K562 (cell line): ENCODE measurements at regions not wholly inside any gene's neighbourhood (a gene's known extent, or its start where the extent isn't known, plus 50 kb on each side); places are given as distances from the start of the nearest gene placed in this dataset.

Source experiments
- ATAC-seq: fragments of 200-7000 bp; cut with Tn5 transposase; 3 replicates; pipeline ENCODE4 v1.9.1; 2020; ENCODE audit warnings: moderate library complexity
- BruUV-seq: library from RNA; stranded (reverse); fragments of 400-500 nt; replicated peaks from 2 replicates; lab custom pipeline; 2021; lab: Mats Ljungman, UMichigan
- CTCF ChIA-PET: fragments of 300-600 bp; formaldehyde crosslinking; extraction: SDS; loops from one replicate; lab custom pipeline; 2021; ENCODE audit warnings: low intra/inter-chr PET ratio; lab: Yijun Ruan, JAX
- POLR2A ChIA-PET: fragments of 300-600, 350-650 bp; sonication (Branson Sonifier 250); formaldehyde crosslinking; extraction: SDS; loops from one replicate; lab custom pipeline; 2021; ENCODE audit warnings: antibody characterized with exemption, inconsistent platforms; lab: Yijun Ruan, JAX
- DNase-seq, 4 experiments: peaks; one replicate each; pipeline versions ENCODE4 v3.0.0 to v3.0.0-alpha.2; 2011 to 2018; ENCODE audit warnings: low spot score in 3 of 4, mixed read lengths in 3 of 4; ENCODE audit errors: extremely low read depth in 1 of 4
- FAIRE-seq: peaks from 2 replicates; lab custom pipeline; 2011; peaks lifted over from hg19 to GRCh38; lab: Jason Lieb, UNC
- H2AFZ ChIP-seq: 2 replicates; pipeline ENCODE4 v1.6.0; 2011; ENCODE audit warnings: low read depth, low read length, control low read depth, inconsistent platforms
- H3K27ac ChIP-seq: fragments of 200-600 bp; 3 replicates; pipeline ENCODE4 v1.8.0; 2011; ENCODE audit warnings: low read depth, mild to moderate bottlenecking, control low read depth, inconsistent platforms, low read length, moderate library complexity, mixed read lengths; ENCODE audit errors: extremely low read depth
- H3K27me3 ChIP-seq, 2 experiments: fragments of 300-600 bp in 1 of 2; 2 replicates in 1 of 2; 3 replicates in 1 of 2; pipeline versions ENCODE4 v1.6.0 to v1.8.0; 2011; ENCODE audit warnings: inconsistent platforms in 2 of 2, low read length in 2 of 2, mild to moderate bottlenecking in 1 of 2, mixed read lengths in 1 of 2, moderate library complexity in 1 of 2; ENCODE audit not compliant: control insufficient read depth in 2 of 2, insufficient read depth in 2 of 2
- H3K36me3 ChIP-seq: fragments of 300-600 bp; 3 replicates; pipeline ENCODE4 v1.8.0; 2011; ENCODE audit warnings: mild to moderate bottlenecking, low read length, inconsistent platforms; ENCODE audit not compliant: control insufficient read depth, insufficient read depth
- H3K4me1 ChIP-seq, 2 experiments: fragments of 200-600 bp in 1 of 2; replicated peaks in 1 of 2; 2 replicates in 1 of 2; 3 replicates in 1 of 2; pipeline versions ENCODE4 v1.5.1 to v1.8.0; 2011; ENCODE audit warnings: inconsistent platforms in 2 of 2, low read length in 2 of 2, mild to moderate bottlenecking in 1 of 2, mixed read lengths in 1 of 2, moderate library complexity in 1 of 2; ENCODE audit not compliant: control insufficient read depth in 2 of 2, insufficient read depth in 2 of 2
- H3K4me2 ChIP-seq: 2 replicates; pipeline ENCODE4 v1.6.1; 2011; ENCODE audit warnings: low read length, control low read depth, inconsistent platforms, mixed read lengths; ENCODE audit not compliant: insufficient read depth
- H3K4me3 ChIP-seq: fragments of 200-600 bp; sonication (generic), shearing (Covaris generic); 2 replicates; pipeline ENCODE4 v1.5.1; 2016; ENCODE audit warnings: control low read depth, inconsistent platforms
- H3K79me2 ChIP-seq: fragments of 200-600 bp; 3 replicates; pipeline ENCODE4 v1.8.0; 2011; ENCODE audit warnings: low read length, inconsistent platforms; ENCODE audit not compliant: control insufficient read depth, insufficient read depth
- H3K9ac ChIP-seq, 2 experiments: 2 replicates each; pipeline versions ENCODE4 v1.6.0 to v1.6.1; 2011; ENCODE audit warnings: low read depth in 2 of 2, low read length in 2 of 2, control low read depth in 1 of 2, inconsistent platforms in 1 of 2, mild to moderate bottlenecking in 1 of 2, mixed read lengths in 1 of 2; ENCODE audit not compliant: insufficient read depth in 1 of 2
- H3K9me1 ChIP-seq: one replicate; pipeline ENCODE4 v1.6.0; 2011; ENCODE audit warnings: inconsistent platforms, mild to moderate bottlenecking, low read length, moderate library complexity; ENCODE audit not compliant: control insufficient read depth, insufficient read depth
- H3K9me3 ChIP-seq: replicated peaks from 2 replicates; pipeline ENCODE4 v1.5.1; 2011; ENCODE audit warnings: low read depth, low read length, inconsistent platforms; ENCODE audit not compliant: control insufficient read depth, insufficient read depth
- H4K20me1 ChIP-seq: replicated peaks from 2 replicates; pipeline ENCODE4 v1.6.1; 2011; ENCODE audit warnings: low read length, inconsistent platforms, mixed read lengths; ENCODE audit not compliant: control insufficient read depth, insufficient read depth
- ARHGAP35 ChIP-seq: fragments of 450-650 bp; IDR thresholded peaks from 2 replicates; pipeline ENCODE4 v1.6.1; 2018; ENCODE audit not compliant: partially characterized antibody
- CBFB ChIP-seq: sonication (generic); formaldehyde crosslinking; IDR thresholded peaks from 2 replicates; pipeline ENCODE4 v1.4.0; 2020; ENCODE audit warnings: mild to moderate bottlenecking, missing genetic modification reagents
- GABPB1 ChIP-seq: sonication (generic); formaldehyde crosslinking; IDR thresholded peaks from 2 replicates; pipeline ENCODE4 v1.8.0; 2022; ENCODE audit warnings: mild to moderate bottlenecking, missing genetic modification reagents
- HNRNPLL ChIP-seq: fragments of 200-400 bp; formaldehyde crosslinking; IDR thresholded peaks from 2 replicates; pipeline ENCODE4 v1.6.1; 2017; ENCODE audit warnings: low read length, low read depth, mild to moderate bottlenecking; ENCODE audit not compliant: poor library complexity, severe bottlenecking
- HOXB6 ChIP-seq: fragments of 250-450 bp; sonication (Bioruptor Pico); IDR thresholded peaks from 2 replicates; pipeline ENCODE4 v1.5.1; 2022; ENCODE audit warnings: mild to moderate bottlenecking, borderline replicate concordance
- KDM5B ChIP-seq: fragments of 200-600 bp; sonication (generic); IDR thresholded peaks from 2 replicates; pipeline ENCODE4 v1.6.1; 2012; ENCODE audit warnings: low read depth, mild to moderate bottlenecking, moderate library complexity, low read length, control low read depth, inconsistent platforms; ENCODE audit not compliant: insufficient replicate concordance
- LEF1 ChIP-seq: fragments of 450-650 bp; IDR thresholded peaks from 2 replicates; pipeline ENCODE4 v1.6.1; 2016; ENCODE audit warnings: mild to moderate bottlenecking
- NCOA4 ChIP-seq: fragments of 450-650 bp; IDR thresholded peaks from 2 replicates; pipeline ENCODE4 v1.6.1; 2018; ENCODE audit warnings: mild to moderate bottlenecking; ENCODE audit not compliant: partially characterized antibody
- PHTF2 ChIP-seq: fragments of 250-450 bp; sonication (Bioruptor Pico); IDR thresholded peaks from 2 replicates; pipeline ENCODE4 v1.5.0; 2021; ENCODE audit warnings: mild to moderate bottlenecking
- TEAD4 ChIP-seq, 2 experiments: sonication (generic) in 1 of 2; formaldehyde crosslinking in 1 of 2; IDR thresholded peaks; 2 replicates each; pipeline versions ENCODE4 v1.6.1 to v1.8.0; 2012 to 2022; ENCODE audit warnings: borderline replicate concordance in 1 of 2, inconsistent platforms in 1 of 2, low read length in 1 of 2, mild to moderate bottlenecking in 1 of 2, missing genetic modification reagents in 1 of 2
- XRCC5 ChIP-seq: fragments of 200-400 bp; formaldehyde crosslinking; IDR thresholded peaks from 2 replicates; pipeline ENCODE4 v1.6.1; 2017; ENCODE audit warnings: low read depth, mild to moderate bottlenecking, low read length
- ZBTB7A ChIP-seq: IDR thresholded peaks from 2 replicates; pipeline ENCODE4 v1.6.1; 2011; ENCODE audit warnings: low read depth, mild to moderate bottlenecking, low read length, moderate library complexity, borderline replicate concordance; ENCODE audit not compliant: control insufficient read depth
- ZNF507 ChIP-seq: conservative IDR thresholded peaks from 2 replicates; pipeline ENCODE4 v1.6.1; 2017; ENCODE audit warnings: missing genetic modification characterization, missing compliant biosample characterization
- ZNF561 ChIP-seq: fragments of 450-650 bp; formaldehyde crosslinking; conservative IDR thresholded peaks from 2 replicates; pipeline ENCODE4 v1.4.0; 2020; ENCODE audit warnings: mild to moderate bottlenecking, moderate library complexity
- ZNF584 ChIP-seq: fragments of 200-800 bp; sonication (Bioruptor generic); IDR thresholded peaks from 2 replicates; pipeline ENCODE4 v1.6.1; 2016; ENCODE audit warnings: low read depth, mild to moderate bottlenecking, missing genetic modification characterization, missing compliant biosample characterization
- ZNF766 ChIP-seq: fragments of 200-800 bp; sonication (Bioruptor generic); conservative IDR thresholded peaks from 2 replicates; pipeline ENCODE4 v1.6.1; 2016; ENCODE audit warnings: missing genetic modification characterization, missing compliant biosample characterization
- WGBS: fragments of 100-300 bp; shearing (Covaris generic); methylation state at CpG from one replicate; pipeline ENCODE4 v1.1.6; 2016; ENCODE audit warnings: low coverage, mixed read lengths; ENCODE audit not compliant: insufficient coverage; ENCODE audit errors: missing lambda C conversion rate; 5-methylcytosine and 5-hydroxymethylcytosine counted together
- in situ Hi-C: fragments of 300-500 bp; cut with MboI; formaldehyde crosslinking; loops from 4 replicates; pipeline ENCODE4 v1.15.0; 2018; ENCODE audit warnings: inconsistent platforms, mixed read lengths
- intact Hi-C: fragments of 100-400 bp; cut with micrococcal nuclease; formaldehyde crosslinking; loops from 2 replicates; pipeline ENCODE4 v1.14.2; 2022
- TF ChIP-seq, protein P1 (sequence below): sonication (generic); formaldehyde crosslinking; IDR thresholded peaks from 2 replicates; pipeline ENCODE4 v1.8.0; 2022; ENCODE audit warnings: missing genetic modification reagents, mild to moderate bottlenecking, moderate library complexity, borderline replicate concordance
- TF ChIP-seq, protein P2 (sequence below): fragments of 250-450 bp; sonication (Bioruptor Pico); IDR thresholded peaks from 2 replicates; pipeline ENCODE4 v1.4.0; 2020
- TF ChIP-seq, protein P3 (sequence below): fragments of 450-650 bp; IDR thresholded peaks from 2 replicates; pipeline ENCODE4 v1.6.1; 2016

DNA sequence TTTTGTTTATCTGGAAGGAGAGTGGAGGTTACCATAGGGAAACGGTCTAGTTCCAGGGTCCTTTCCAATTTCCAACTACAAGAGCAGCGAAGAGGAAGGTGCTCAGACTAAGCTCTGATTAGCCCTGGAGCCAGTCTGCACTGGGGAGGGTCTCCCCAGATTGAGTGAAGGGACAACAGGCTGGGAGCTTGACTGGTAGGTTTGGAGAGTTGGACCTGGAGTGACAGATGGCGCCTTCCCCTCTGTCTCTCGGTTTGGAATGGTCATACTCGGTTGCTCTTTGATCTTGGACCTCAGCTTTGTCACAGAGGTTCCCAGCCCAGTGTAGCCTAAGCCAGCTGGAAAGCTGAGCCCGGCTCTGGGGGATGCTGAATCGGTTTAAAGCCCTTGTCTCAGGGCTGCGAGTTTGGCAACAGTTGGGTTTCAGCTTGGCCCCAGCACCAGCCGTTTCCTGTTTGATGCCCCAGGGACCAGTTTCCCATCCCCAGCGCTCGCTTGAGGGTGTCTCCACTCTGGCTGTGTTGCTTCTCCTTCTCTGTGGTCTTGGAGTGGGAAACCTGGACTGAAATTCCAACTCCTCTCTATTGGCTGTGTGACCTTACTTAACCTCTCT lies 53.1 kb upstream of the ULK4 start:
- peak overlapping the region; percentile 88 for H3K4me2 ChIP-seq
- ATAC-seq, result peak; percentile 32
- BruUV-seq, result TSS peak; percentile 52
- ChIA-PET POLR2A (interaction anchor here (0.6 to 3.3 kb wide), 12 partner anchors 9 to 184 kb away, joined by 3 to 27 read pairs (median 4); no protein-coding TSS in a partner anchor), CTCF (interaction anchor here (1.4 kb wide), 1 partner anchor 84 kb away, joined by 6 read pairs; no protein-coding TSS in a partner anchor)
- H3K9me1 ChIP-seq, result no peaks in the 10 kb centered on the region
- no peaks in the 10 kb centered on the region; a peak in 1 of 5 replicates for H3K27me3 ChIP-seq
- H3K9ac ChIP-seq, result peak overlapping the region; percentile 84 to 97
- 27% methylated on average over 11 of the region's 11 CpGs for WGBS
- H4K20me1 ChIP-seq, result peaks cover 6% of the 10 kb centered on the region; the same call in 1 of the 2 replicates
- in situ Hi-C loops, result no loop called here
- H3K4me1 ChIP-seq, result peaks cover 16 to 24% of the 10 kb centered on the region in 2 experiments
- peaks cover 59% of the 10 kb centered on the region for H3K79me2 ChIP-seq
- TF ChIP-seq, protein P1, sequence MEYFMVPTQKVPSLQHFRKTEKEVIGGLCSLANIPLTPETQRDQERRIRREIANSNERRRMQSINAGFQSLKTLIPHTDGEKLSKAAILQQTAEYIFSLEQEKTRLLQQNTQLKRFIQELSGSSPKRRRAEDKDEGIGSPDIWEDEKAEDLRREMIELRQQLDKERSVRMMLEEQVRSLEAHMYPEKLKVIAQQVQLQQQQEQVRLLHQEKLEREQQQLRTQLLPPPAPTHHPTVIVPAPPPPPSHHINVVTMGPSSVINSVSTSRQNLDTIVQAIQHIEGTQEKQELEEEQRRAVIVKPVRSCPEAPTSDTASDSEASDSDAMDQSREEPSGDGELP (CRISPR knock-in tag), result peak; percentile 26; the same call in 1 of the 2 replicates
- 0 out of 2 replicates have a peak, but pooled peaks have one; percentile 40 for TF ChIP-seq CBFB (CRISPR knock-in tag)
- TF ChIP-seq LEF1, result 0 out of 2 replicates have a peak, but pooled peaks have one; percentile 28
- TF ChIP-seq TEAD4 (IDR thresholded peaks at IDR 0.05; ENCODE audit: low read length), result no peak
- no peak for TF ChIP-seq TEAD4 (CRISPR knock-in tag; IDR thresholded peaks at IDR 0.05; ENCODE audit: borderline replicate concordance)
- no peak for TF ChIP-seq HOXB6 (CRISPR knock-in tag)
- TF ChIP-seq ZNF561 (CRISPR knock-in tag), result no peak
- TF ChIP-seq, protein P2, sequence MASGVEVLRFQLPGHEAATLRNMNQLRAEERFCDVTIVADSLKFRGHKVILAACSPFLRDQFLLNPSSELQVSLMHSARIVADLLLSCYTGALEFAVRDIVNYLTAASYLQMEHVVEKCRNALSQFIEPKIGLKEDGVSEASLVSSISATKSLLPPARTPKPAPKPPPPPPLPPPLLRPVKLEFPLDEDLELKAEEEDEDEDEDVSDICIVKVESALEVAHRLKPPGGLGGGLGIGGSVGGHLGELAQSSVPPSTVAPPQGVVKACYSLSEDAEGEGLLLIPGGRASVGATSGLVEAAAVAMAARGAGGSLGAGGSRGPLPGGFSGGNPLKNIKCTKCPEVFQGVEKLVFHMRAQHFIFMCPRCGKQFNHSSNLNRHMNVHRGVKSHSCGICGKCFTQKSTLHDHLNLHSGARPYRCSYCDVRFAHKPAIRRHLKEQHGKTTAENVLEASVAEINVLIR, result no peak
- TF ChIP-seq, protein P3, sequence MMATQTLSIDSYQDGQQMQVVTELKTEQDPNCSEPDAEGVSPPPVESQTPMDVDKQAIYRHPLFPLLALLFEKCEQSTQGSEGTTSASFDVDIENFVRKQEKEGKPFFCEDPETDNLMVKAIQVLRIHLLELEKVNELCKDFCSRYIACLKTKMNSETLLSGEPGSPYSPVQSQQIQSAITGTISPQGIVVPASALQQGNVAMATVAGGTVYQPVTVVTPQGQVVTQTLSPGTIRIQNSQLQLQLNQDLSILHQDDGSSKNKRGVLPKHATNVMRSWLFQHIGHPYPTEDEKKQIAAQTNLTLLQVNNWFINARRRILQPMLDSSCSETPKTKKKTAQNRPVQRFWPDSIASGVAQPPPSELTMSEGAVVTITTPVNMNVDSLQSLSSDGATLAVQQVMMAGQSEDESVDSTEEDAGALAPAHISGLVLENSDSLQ, result peak; percentile 58
- 0 out of 2 replicates have a peak, but pooled peaks have one; percentile 25 for TF ChIP-seq GABPB1 (CRISPR knock-in tag)
- TF ChIP-seq XRCC5, result no peak
- TF ChIP-seq ZNF507 (tag), result no peak
- no peak for TF ChIP-seq HNRNPLL
- TF ChIP-seq ZNF584, result no peak
- no peak for TF ChIP-seq ZNF766 (CRISPR knock-in tag)
- no peak for TF ChIP-seq KDM5B
- no peak for TF ChIP-seq NCOA4
- TF ChIP-seq ZBTB7A, result peak; percentile 59; the same call in 1 of the 2 replicates
- no peak for TF ChIP-seq ARHGAP35
- no peak for TF ChIP-seq PHTF2 (CRISPR knock-in tag)
- TF ChIP-seq, all 486 proteins: peak for 6
- no peak overlapping the region for H2AFZ ChIP-seq
- no peaks in the 10 kb centered on the region for H3K9me3 ChIP-seq
- peak overlapping the region; percentile 90; the same call in 1 of the 3 replicates for H3K27ac ChIP-seq
- intact Hi-C loops, result no loop called here
- no peaks in the 10 kb centered on the region; the same call in 2 of the 3 replicates for H3K36me3 ChIP-seq
- FAIRE-seq, result peak; percentile 35
- peak overlapping the region; percentile 85 for H3K4me3 ChIP-seq
- DNase-seq, result peak in 2 of 4 experiments; percentile 33 to 49
